Activated naive CD8-positive, alpha-beta T cell treated with anti-CD3 and anti-CD28 coated beads for 36 hours (primary cell): ENCODE measurements at regions not wholly inside any gene's neighbourhood (a gene's known extent, or its start where the extent isn't known, plus 50 kb on each side); places are given as distances from the start of the nearest gene placed in this dataset.

Source experiments
- DNase-seq: peaks from one replicate; pipeline ENCODE4 v3.0.0; 2021
- H3K27ac Mint-ChIP-seq: one replicate; pipeline ENCODE4 v1.8.0; 2022; ENCODE audit warnings: mild to moderate bottlenecking, moderate library complexity, mixed read lengths
- H3K27me3 Mint-ChIP-seq: one replicate; pipeline ENCODE4 v1.8.0; 2022; ENCODE audit warnings: mild to moderate bottlenecking, mixed read lengths
- H3K36me3 Mint-ChIP-seq: one replicate; pipeline ENCODE4 v1.8.0; 2021; ENCODE audit warnings: mild to moderate bottlenecking, mixed read lengths
- H3K4me1 Mint-ChIP-seq: one replicate; pipeline ENCODE4 v1.8.0; 2021; ENCODE audit warnings: mixed read lengths
- H3K4me3 Mint-ChIP-seq: one replicate; pipeline ENCODE4 v1.8.0; 2022; ENCODE audit warnings: mild to moderate bottlenecking, moderate library complexity, mixed read lengths
- H3K9me3 Mint-ChIP-seq: one replicate; pipeline ENCODE4 v1.8.0; 2022; ENCODE audit warnings: mixed read lengths

DNA sequence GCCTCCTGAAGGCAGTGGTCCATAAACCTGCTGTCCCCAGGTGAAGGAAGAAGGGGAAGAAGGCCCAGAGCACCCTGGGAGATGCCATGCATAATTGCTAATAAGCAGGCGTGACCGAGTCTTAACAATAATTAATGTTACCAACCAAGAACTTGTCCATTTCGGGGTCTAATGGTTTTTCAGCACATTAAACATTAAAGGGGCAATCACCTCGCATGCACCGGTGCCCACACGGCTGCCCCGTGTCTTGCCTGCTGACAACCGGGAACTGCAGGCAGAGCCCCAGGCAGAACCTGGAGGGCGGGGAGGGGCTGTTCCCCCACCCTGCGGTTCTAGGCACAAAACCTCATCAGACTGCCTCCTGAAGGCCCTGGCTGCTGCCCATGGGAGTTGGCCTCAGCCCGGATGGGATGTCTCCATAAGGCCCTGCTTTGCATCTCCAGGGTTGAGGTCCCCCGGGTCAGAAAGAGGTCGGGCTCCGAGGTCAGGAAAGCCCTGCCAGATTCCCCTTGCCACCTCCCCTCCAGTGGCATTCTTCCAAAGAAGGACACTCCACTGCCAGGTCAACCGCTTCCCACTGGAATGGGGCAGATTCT, 169.0 kb downstream of the BUD13 start:
- Mint-ChIP-seq H3K9me3 (no peaks in the 10 kb centered on the region), H3K4me3 (no peak overlapping the region), H3K4me1 (no peaks in the 10 kb centered on the region), H3K36me3 (no peaks in the 10 kb centered on the region), H3K27me3 (peaks cover 18% of the 10 kb centered on the region), H3K27ac (no peak overlapping the region)
- no peak for DNase-seq

DNA sequence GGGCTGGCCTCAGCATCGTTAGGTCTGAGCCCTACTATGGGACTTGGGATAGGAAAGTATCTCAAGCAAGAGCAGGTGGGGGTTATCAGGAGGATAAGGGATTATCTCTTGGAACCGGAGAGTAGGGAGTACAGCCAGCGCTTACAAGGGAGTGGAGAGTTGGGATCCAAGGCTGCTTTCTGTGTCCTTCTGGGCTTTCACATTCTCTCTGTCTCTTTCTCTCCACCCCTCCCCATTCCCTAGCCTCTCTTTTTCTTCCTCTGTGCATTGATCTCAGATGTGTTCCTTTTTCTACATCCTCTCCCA, 170.2 kb downstream of the BUD13 start:
- H3K4me1 Mint-ChIP-seq: no peaks in the 10 kb centered on the region
- H3K36me3 Mint-ChIP-seq: no peaks in the 10 kb centered on the region
- H3K27me3 Mint-ChIP-seq: peaks cover 18% of the 10 kb centered on the region
- no peak overlapping the region for H3K4me3 Mint-ChIP-seq
- no peak overlapping the region for H3K27ac Mint-ChIP-seq
- H3K9me3 Mint-ChIP-seq: no peaks in the 10 kb centered on the region
- DNase-seq: no peak

DNA sequence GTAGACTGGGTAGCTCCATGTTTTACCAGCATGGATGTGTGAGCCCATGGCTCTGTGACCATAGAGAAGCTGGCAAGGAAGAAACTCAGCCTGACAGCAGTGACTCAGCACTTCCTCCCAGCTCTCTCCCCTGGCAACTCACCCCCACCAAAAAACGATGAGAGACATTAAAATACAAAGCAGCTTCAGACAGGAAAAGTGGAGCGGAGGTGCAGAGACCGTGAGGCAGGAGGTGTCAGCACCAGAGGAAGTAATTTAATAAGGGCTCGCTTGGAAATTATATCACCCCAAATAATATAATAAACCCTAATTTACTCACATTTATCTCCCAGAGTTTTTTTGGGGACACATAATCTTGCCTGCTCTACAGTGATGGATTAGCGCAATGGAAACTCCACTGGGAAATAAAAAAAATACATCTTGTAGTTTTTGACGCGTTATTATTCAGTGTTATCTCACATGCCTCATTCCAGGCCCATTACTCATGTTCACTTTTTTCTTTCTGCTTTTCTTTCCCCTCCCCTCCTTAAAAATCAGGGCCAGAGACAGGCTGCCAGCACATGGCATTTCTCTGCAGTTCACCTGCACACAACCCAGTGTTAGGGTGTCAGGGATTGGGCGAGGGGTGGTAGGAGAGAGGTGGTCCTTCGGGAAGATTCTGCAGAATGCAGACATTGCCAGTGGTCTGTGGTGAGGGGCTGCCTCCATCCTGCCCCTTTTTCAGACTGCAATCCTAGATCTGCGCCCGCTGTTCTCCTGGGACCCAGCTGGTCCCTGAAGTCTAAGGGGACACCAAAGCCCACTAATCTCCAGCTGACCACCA, 170.8 kb downstream of the BUD13 start:
- Mint-ChIP-seq H3K27me3 (peaks cover 14% of the 10 kb centered on the region), H3K4me1 (no peaks in the 10 kb centered on the region), H3K4me3 (no peak overlapping the region), H3K9me3 (no peaks in the 10 kb centered on the region), H3K27ac (no peak overlapping the region), H3K36me3 (no peaks in the 10 kb centered on the region)
- no peak for DNase-seq

DNA sequence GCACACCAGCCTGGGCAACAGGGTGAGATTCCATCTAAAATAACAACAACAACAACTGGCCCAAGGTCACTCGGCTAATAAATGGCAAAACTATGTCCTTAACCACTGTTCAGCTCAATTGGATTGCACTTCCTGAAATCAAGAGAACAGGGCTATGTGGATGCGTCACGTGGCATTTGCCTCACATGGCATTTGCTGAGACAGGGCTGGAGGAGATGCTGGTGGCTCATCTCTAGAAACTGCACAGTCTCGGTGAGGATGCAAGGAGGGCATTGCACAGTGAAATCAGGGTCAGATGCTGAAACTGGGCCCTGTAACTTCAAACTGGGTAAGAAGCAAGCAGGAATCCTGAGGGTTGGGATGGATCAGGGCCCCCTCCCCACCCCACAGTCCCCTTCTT, 171.9 kb downstream of the BUD13 start:
- Mint-ChIP-seq H3K9me3 (no peaks in the 10 kb centered on the region), H3K4me3 (no peak overlapping the region), H3K27me3 (peaks cover 10% of the 10 kb centered on the region), H3K4me1 (no peaks in the 10 kb centered on the region), H3K36me3 (no peaks in the 10 kb centered on the region), H3K27ac (no peak overlapping the region)
- no peak for DNase-seq

DNA sequence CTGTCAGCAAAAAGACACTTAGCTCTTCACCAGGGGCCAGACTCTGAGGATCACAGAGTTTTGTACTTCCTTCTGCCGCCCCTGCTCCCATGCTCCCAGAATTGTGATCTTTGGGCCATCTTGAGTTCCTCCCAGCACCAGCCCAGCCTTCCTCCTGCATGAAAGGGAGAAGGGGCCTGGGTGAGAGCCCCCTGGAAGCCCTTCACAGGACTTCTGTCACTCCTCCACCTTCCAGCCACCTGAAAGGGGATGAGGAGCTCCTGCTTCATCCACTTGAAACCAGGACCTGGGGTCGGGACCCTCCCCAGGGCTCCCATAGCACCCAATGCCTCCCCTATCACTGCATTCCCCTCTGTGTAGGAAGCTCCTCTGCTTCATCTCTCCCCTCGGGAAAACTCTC, 174.2 kb downstream of the BUD13 start:
- Mint-ChIP-seq H3K27me3 (peaks cover 4% of the 10 kb centered on the region), H3K4me1 (no peaks in the 10 kb centered on the region), H3K9me3 (no peaks in the 10 kb centered on the region)

DNA sequence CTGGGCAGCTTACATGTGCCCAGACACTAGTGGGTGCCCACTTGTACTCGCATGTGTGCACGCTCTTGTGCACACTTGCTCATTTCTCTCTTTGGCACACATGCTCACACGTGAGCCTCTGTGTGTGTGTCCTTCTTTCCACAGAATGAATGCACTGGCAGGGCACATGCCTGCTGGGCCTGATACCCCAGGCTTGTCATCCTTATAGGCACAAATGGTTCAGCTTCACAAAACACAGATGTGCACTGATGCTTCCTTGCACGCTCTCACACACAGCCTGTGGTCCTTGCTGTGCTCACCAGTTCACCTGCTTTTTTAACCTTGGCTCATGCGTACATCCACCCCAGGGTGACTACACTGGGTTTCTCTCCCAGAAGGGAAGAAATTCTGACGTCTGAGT, 174.8 kb downstream of the BUD13 start:
- peaks cover 4% of the 10 kb centered on the region for H3K27me3 Mint-ChIP-seq
- no peak overlapping the region for H3K4me3 Mint-ChIP-seq
- no peaks in the 10 kb centered on the region for H3K9me3 Mint-ChIP-seq
- H3K27ac Mint-ChIP-seq: no peak overlapping the region
- no peak for DNase-seq
- H3K36me3 Mint-ChIP-seq: no peaks in the 10 kb centered on the region
- H3K4me1 Mint-ChIP-seq: no peaks in the 10 kb centered on the region

More for the DNA sequence above, 174.2 kb downstream of the BUD13 start:
- H3K4me3 Mint-ChIP-seq: no peak overlapping the region
- DNase-seq: no peak
- H3K27ac Mint-ChIP-seq: no peak overlapping the region
- no peaks in the 10 kb centered on the region for H3K36me3 Mint-ChIP-seq

DNA sequence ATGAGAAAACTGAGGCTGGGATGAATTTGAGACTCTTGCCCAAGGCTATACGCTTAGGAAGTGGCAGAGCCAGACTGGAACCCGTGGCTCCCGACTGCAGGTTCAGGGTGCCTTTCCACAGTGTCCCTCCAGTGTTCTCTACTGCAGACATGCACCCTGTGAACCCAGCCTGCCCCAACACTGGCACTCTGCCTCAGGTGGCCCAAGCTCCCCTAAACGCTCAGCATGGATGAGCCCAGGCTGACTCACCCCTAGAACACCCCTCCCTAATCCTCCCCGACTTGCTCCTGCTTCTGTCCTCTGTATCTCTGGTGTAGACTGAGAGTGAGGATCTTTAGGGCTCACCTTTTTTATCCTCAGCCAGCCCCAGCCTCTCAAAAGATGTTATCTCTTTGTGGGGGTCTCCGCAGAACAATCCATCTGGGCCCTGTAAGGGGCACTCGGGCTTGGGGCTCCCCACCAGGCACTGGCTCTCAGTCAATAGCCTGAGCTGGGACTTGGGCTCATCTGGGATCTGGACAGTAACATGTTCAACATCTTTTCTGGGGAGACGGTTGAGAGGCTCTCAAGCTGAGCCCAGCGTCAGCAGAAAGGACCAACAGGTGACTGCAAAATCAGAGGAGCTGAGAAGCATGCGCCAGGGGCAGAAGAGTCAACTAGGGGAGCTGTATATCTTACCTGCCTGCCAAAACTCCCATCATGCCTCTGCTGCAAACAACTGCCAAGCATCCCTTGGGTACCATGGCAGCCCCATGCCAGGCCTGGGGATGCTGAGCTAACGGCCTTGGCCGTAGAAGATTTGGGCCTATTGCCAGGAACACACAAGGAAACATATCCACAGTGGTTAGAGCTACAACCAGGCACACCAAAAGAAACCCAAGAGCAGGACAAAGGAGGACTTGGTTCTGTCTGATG, 176.2 kb downstream of the BUD13 start:
- H3K4me1 Mint-ChIP-seq: no peaks in the 10 kb centered on the region
- H3K36me3 Mint-ChIP-seq: no peaks in the 10 kb centered on the region
- no peak overlapping the region for H3K4me3 Mint-ChIP-seq
- H3K27me3 Mint-ChIP-seq: peaks cover 4% of the 10 kb centered on the region
- no peak overlapping the region for H3K27ac Mint-ChIP-seq
- H3K9me3 Mint-ChIP-seq: no peaks in the 10 kb centered on the region
- no peak for DNase-seq

DNA sequence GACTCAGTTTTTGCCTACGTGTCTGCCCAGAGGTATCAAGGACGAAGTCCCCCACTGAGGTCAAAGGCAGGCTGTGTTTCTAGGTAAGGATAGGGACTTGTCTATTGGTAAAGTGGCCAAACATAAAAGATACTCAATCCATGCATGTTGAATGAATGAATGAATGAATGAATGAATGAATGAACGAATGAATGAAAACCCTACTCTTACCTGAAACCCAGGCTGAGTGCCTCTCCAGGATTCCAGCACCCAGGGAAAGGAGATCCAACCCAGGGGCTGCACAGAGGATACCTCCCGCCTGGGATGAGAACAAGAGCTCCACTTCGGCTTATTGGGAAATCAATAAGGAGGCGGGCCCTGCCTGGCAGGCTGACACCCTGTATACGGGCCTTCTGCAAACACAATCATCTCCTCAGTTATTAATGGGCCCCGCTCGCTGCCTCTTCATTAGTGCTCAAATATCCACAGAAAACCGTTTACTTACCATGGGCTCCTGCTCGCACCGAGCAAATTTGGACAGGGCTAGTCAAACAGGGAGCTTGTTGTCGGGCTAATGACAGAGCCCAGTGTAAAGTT, 177.4 kb downstream of the BUD13 start:
- no peak for DNase-seq
- Mint-ChIP-seq H3K27me3 (peaks cover 4% of the 10 kb centered on the region), H3K9me3 (no peaks in the 10 kb centered on the region), H3K4me3 (no peak overlapping the region), H3K36me3 (no peaks in the 10 kb centered on the region), H3K27ac (no peak overlapping the region), H3K4me1 (no peaks in the 10 kb centered on the region)

DNA sequence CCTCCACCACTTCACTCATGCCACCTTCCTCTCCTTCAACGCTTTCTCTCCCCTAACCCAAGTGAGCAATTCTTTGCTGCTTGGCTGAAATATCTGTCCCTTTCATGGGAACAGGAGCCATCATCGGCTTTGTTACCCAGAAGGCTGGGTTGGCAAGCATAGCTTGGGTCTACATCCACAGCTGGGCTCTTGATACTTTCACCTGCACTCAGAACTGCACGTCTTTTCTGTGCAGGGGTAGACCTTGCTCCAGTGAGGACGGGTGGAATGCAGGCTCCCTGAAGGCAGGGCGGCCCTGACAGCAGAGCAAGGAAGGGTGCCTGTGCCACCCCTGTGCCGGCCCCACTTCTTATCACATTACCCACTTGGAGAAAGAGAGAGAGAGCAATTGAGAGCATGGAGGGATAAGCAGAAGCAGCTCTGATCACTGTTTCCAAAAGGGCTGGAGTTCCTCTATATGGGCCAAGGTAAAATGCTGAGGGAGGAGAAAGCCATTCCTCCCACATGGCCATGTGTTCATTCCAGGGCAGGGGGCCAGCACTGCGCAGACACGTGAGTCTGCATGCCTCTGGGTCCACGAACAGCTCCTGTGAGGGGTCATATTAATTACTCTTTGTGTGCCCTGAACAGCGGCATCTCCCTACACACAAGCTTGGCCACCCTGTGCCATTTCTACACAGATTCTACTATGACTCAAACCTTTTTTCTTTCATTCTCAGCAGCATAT, 181.8 kb downstream of the BUD13 start:
- Mint-ChIP-seq H3K36me3 (no peaks in the 10 kb centered on the region), H3K4me1 (no peaks in the 10 kb centered on the region), H3K27ac (no peak overlapping the region), H3K27me3 (no peaks in the 10 kb centered on the region), H3K9me3 (no peaks in the 10 kb centered on the region), H3K4me3 (no peak overlapping the region)
- no peak for DNase-seq

DNA sequence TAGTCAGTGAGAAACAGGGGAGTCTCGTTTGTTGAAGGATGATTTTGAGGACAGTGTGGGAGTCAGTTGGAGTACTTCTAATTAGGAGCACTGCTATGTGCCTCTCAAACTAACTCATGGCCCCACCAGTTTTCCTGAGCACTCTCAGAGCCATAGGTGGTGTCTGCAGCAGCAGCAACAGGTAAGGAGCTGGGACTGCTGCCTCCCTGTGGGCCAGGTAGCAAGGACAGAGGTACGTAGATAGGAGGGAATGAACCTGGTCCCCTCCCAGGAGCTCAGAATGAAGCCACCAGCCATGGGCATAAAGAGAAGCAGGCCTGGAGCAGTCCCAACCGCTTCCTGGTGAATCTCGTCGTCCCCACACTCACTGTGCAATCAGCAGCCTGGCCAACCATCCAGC, 183.4 kb downstream of the BUD13 start:
- Mint-ChIP-seq H3K4me1 (no peaks in the 10 kb centered on the region), H3K9me3 (no peaks in the 10 kb centered on the region), H3K4me3 (no peak overlapping the region), H3K27ac (no peak overlapping the region), H3K36me3 (no peaks in the 10 kb centered on the region), H3K27me3 (no peaks in the 10 kb centered on the region)
- no peak for DNase-seq

DNA sequence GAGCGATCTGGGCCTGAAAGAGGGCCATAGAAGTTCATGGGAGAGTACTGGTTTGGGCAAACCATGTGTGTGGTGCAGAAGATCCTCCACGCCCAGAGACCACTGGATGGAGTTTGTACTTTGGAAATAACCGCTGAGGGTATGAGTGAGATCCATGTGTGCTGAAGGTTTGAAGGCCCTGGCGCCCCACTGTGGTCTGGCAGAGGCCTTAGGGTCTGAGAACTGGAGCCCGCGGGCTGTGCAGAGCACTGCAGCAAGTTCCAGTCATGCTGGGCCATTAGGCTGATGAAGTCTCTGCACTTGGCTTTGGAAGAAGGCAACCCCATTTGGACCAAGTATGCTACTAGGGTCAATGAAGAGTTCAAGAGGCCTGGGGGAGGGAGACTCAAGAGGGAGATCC, 186.4 kb downstream of the BUD13 start:
- Mint-ChIP-seq H3K4me3 (no peak overlapping the region), H3K36me3 (no peaks in the 10 kb centered on the region), H3K4me1 (no peaks in the 10 kb centered on the region), H3K27ac (no peak overlapping the region), H3K9me3 (no peaks in the 10 kb centered on the region), H3K27me3 (peaks cover 17% of the 10 kb centered on the region)
- no peak for DNase-seq

DNA sequence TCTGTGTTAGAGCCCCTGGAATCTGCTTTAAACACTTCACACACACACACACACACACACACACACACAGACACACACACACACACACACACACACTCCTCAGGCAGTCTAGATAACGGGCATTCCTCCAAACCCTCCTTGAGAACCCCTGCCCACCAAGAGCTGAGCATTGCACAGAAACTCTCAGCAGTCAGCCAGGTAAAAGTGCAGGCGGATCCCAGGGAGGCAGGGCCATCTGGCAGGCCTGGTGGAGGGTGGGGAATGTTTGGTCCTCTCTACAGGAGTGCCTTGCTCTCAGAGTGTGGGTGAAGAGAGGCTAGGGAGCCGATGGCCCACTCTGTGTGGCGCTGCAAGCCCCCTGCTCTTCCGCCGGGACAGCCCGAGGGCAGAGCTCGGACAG, 190.2 kb downstream of the BUD13 start:
- Mint-ChIP-seq H3K9me3 (no peaks in the 10 kb centered on the region), H3K4me3 (no peak overlapping the region), H3K36me3 (no peaks in the 10 kb centered on the region), H3K27ac (no peak overlapping the region), H3K27me3 (peaks cover 53% of the 10 kb centered on the region), H3K4me1 (no peaks in the 10 kb centered on the region)
- DNase-seq: no peak

DNA sequence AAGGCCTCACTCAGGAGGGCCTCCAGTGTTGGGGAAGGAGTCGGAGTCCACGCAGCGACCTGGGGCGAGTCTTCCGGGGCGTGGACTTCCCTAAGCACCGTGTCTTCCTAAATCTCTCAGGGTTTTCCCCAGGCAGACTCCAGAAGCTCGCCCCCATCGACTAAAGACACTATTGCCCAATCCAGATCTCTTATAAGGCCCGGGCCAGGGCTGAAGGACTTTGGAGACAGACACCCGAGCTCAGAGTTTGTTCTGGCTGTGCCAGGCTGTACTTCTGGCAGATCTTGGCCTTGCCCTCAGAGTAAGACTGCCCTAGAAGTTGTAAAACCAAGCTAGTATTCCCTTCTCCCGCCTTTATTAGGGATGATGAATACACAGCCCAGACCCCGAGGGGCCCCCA, 191.4 kb downstream of the BUD13 start:
- Mint-ChIP-seq H3K27ac (no peak overlapping the region), H3K36me3 (no peaks in the 10 kb centered on the region), H3K27me3 (peaks cover 58% of the 10 kb centered on the region), H3K4me3 (no peak overlapping the region), H3K4me1 (no peaks in the 10 kb centered on the region), H3K9me3 (no peaks in the 10 kb centered on the region)
- DNase-seq: no peak

DNA sequence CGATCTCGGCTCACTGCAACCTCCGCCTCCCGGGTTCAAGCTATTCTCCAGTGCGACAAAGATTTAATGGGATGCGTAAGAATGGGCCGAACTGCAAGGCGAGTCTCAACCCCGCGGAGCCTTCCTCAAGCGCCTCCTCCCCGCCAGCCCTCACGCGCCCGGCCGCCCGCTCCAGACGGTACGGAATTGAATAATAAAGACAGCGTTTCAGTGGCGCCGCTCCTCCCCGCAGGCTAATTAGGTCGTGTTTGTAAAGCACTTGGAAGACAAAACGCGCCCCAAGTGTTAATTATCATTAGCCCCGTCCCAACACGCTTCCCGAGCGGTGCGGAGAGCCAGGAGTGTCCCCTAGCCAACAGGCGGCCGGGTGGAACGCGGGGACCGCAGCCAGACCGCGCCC, 192.0 kb downstream of the BUD13 start:
- Mint-ChIP-seq H3K36me3 (no peaks in the 10 kb centered on the region), H3K27ac (no peak overlapping the region), H3K27me3 (peaks cover 58% of the 10 kb centered on the region), H3K4me1 (no peaks in the 10 kb centered on the region), H3K4me3 (no peak overlapping the region), H3K9me3 (no peaks in the 10 kb centered on the region)
- no peak for DNase-seq
